ENCODE measurements at regions not wholly inside any gene's neighbourhood (a gene's known extent, or its start where the extent isn't known, plus 50 kb on each side); places are given as distances from the start of the nearest gene placed in this dataset.

DNA sequence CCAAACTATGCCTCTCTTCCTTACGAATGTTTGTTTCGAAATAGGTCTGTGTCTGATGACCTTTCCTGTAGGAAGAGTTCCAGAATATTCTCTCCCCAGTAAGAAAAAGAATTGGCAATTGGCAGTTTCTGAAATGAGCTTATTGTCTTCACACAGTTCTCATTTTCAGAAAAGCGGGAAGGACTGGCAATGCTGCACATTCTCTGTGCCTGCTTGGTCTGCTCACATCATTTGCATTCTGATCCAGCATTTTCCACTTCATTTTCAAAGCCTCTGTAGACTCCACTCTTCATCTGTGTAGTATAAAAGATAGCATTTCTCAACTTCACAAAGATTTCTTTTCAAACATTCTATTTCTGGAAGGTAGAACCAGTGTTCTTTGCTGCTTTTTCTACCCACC lies 120.6 kb upstream of the CCDC112 start:
- TF ChIP-seq EZH2 (IDR thresholded peaks at IDR 0.05) (no peak), POLR2AphosphoS5 (IDR thresholded peaks at IDR 0.05; ENCODE audit: borderline replicate concordance, low read depth, low read length) (no peak), FOXP2 (optimal IDR thresholded peaks at IDR 0.05; ENCODE audit: control extremely low read depth, extremely low read length, insufficient read depth) (no peak)
